Nephron progenitor cell (in vitro differentiated cells): ENCODE measurements at regions not wholly inside any gene's neighbourhood (a gene's known extent, or its start where the extent isn't known, plus 50 kb on each side); places are given as distances from the start of the nearest gene placed in this dataset.
"Not testable (repeated sequence)": the region's sequence is repeated elsewhere in the genome, so short reads cannot be mapped to it uniquely, and the experiment has no call there.

Experiments
- DNase-seq: peaks from one replicate; pipeline ENCODE4 v3.0.0; 2021
- H3K27ac Mint-ChIP-seq: 2 replicates; pipeline ENCODE4 v1.8.0; 2021; ENCODE audit warnings: mild to moderate bottlenecking, moderate library complexity, mixed read lengths
- H3K27me3 Mint-ChIP-seq: 2 replicates; pipeline ENCODE4 v1.8.0; 2021; ENCODE audit warnings: mild to moderate bottlenecking, low read depth, mixed read lengths; ENCODE audit not compliant: poor library complexity
- H3K36me3 Mint-ChIP-seq: 2 replicates; pipeline ENCODE4 v1.8.0; 2021; ENCODE audit warnings: low read depth, mixed read lengths
- H3K4me1 Mint-ChIP-seq: 2 replicates; pipeline ENCODE4 v1.8.0; 2021; ENCODE audit warnings: mixed read lengths
- H3K4me3 Mint-ChIP-seq: 2 replicates; pipeline ENCODE4 v1.8.0; 2021; ENCODE audit warnings: mild to moderate bottlenecking, moderate library complexity, mixed read lengths
- H3K9me3 Mint-ChIP-seq: 2 replicates; pipeline ENCODE4 v1.8.0; 2021; ENCODE audit warnings: mild to moderate bottlenecking, moderate library complexity, mixed read lengths
- TF ChIP-seq, protein P1 (sequence below): fragments of 200-600 bp; sonication (generic); IDR thresholded peaks from 2 replicates; pipeline ENCODE4 v1.5.0; 2021; ENCODE audit warnings: antibody characterized with exemption

DNA sequence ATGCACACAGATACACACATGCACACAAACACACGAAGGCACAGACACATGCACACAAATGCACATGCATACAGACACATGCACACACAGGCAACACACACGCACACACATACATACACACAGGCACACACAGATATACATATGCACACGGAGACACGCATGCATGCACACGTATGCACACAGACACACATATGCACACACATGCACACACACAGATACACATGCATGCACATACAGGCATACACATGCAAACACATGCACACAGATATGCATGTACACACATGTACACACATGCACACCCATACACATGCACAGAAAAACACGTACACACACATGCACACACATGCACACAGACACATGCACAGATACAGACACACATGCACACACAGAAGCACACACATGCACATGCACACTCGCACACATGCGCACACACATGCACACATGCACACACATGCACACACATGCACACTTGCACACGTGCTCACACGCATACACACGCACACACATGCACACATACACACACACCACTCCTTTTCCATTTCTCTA lies 70.8 kb upstream of the ALDH3B2 start:
- TF ChIP-seq, protein P1, sequence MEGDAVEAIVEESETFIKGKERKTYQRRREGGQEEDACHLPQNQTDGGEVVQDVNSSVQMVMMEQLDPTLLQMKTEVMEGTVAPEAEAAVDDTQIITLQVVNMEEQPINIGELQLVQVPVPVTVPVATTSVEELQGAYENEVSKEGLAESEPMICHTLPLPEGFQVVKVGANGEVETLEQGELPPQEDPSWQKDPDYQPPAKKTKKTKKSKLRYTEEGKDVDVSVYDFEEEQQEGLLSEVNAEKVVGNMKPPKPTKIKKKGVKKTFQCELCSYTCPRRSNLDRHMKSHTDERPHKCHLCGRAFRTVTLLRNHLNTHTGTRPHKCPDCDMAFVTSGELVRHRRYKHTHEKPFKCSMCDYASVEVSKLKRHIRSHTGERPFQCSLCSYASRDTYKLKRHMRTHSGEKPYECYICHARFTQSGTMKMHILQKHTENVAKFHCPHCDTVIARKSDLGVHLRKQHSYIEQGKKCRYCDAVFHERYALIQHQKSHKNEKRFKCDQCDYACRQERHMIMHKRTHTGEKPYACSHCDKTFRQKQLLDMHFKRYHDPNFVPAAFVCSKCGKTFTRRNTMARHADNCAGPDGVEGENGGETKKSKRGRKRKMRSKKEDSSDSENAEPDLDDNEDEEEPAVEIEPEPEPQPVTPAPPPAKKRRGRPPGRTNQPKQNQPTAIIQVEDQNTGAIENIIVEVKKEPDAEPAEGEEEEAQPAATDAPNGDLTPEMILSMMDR = no peak
- no peaks in the 10 kb centered on the region for H3K36me3 Mint-ChIP-seq
- H3K27me3 Mint-ChIP-seq = peaks cover 18% of the 10 kb centered on the region
- peaks cover 13% of the 10 kb centered on the region for H3K4me1 Mint-ChIP-seq
- no peak overlapping the region for H3K27ac Mint-ChIP-seq
- H3K4me3 Mint-ChIP-seq = no peak overlapping the region
- no peak for DNase-seq
- no peaks in the 10 kb centered on the region for H3K9me3 Mint-ChIP-seq

DNA sequence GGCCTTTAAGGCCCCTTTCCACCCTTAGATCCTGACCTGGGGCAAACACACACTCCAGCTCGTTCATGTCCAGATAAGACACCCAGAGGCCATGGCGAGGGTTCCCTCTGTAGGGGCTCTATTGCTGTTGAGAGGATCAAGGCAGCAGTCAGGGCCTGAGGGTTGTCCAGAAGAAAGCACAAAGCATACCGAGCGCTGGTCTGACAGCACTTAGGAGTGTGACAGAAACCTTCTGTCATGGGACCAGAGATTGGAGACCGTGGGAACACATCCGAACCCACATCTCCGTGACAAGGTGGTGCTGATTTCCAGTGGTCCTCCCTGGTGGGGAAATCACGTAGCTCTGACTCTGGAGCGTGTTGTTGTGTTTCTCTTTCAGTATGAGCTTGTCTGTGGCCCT lies 69.8 kb upstream of the ALDH3B2 start:
- H3K4me3 Mint-ChIP-seq, H3K9me3 Mint-ChIP-seq, H3K36me3 Mint-ChIP-seq, H3K27ac Mint-ChIP-seq, DNase-seq: not testable (repeated sequence)
- Mint-ChIP-seq H3K4me1 (peaks cover 13% of the 10 kb centered on the region), H3K27me3 (peaks cover 22% of the 10 kb centered on the region)

DNA sequence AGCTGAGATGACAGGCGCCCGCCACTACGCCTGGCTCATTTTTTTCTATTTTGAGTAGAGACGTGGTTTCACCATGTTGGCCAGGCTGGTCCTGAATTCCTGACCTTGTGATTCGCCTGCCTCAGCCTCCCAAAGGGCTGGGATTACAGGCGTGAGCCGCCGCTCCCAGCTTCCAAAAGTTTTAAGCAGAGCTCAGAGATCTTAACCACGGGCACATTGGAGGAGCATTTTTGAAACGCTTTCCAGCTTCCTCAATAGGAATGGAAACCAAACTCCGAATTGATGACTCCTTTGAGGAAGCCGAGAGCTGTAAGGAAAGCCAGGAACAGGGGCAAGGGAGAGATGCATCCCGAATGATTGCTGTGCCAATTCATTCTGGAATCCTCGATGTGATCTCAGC lies 63.8 kb upstream of the ALDH3B2 start:
- DNase-seq, H3K9me3 Mint-ChIP-seq, H3K4me3 Mint-ChIP-seq: not testable (repeated sequence)

DNA sequence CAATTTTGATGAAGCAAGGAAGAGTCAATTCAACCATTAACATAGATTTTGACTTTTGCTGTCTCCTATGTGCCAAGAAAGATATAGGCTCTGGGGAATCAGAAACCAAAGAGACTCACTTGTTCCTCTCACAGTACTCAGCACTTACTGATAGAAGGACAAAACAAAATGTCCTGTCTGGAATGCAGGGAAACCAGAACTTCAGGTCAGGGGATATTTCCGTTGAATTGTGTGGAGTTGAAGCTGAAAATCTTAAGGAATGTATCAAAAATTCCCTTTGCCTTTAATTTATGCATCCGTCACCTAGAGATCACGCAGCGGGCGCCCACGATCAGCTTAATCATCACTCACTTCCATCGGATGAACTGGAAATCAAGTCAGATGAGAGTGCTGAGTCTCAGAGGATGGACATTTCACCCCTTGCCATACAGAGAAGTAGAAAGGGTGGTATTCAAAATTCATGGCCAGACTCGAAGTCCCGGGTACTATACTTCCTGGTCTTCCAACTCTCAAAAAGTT lies 63.2 kb upstream of the ALDH3B2 start:
- H3K27me3 Mint-ChIP-seq = peaks cover 50% of the 10 kb centered on the region
- not testable (repeated sequence) for DNase-seq, H3K4me3 Mint-ChIP-seq, H3K4me1 Mint-ChIP-seq, H3K27ac Mint-ChIP-seq, H3K36me3 Mint-ChIP-seq, H3K9me3 Mint-ChIP-seq

More for the DNA sequence above, 63.8 kb upstream of the ALDH3B2 start:
- not testable (repeated sequence) for H3K36me3 Mint-ChIP-seq, H3K27ac Mint-ChIP-seq, H3K4me1 Mint-ChIP-seq
- H3K27me3 Mint-ChIP-seq = peaks cover 50% of the 10 kb centered on the region

DNA sequence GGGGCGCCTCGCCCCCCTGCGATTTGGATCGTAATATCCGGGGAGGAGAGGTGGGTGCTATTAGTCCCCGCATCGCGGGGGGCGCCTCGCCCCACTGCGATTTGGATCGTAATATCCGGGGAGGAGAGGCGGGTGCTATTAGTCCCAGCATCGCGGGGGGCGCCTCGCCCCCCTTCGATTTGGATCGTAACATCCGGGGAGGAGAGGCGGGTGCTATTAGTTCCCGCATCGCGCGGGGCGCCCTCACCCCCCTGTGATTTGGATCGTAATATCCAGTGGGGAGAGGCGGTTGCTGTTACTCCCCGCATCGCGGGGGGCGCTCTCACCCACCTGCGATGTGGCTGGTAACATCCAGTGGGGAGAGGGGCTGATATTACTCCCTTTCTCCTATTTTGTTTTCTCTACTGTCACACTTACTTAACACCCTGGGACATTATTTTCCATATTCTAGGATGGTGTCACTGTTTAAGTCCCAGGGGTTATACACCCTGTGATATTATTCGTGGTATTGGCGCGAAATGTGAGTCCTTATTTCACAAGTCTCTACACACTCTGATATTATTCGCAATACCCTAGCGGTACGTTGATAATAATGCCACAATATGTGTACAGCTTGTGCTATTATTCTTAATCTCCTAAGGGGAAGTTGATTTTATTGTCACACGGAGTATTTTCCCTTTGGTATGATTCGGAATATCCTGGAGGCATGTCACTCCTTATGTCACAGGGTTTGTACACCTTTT lies 57.8 kb upstream of the ALDH3B2 start:
- TF ChIP-seq, protein P1 = peak; percentile 29
- no peak overlapping the region for H3K27ac Mint-ChIP-seq
- DNase-seq = no peak
- H3K4me1 Mint-ChIP-seq = peaks cover 29% of the 10 kb centered on the region
- no peak overlapping the region for H3K4me3 Mint-ChIP-seq
- peaks cover 11% of the 10 kb centered on the region for H3K9me3 Mint-ChIP-seq
- H3K36me3 Mint-ChIP-seq = no peaks in the 10 kb centered on the region
- H3K27me3 Mint-ChIP-seq = peaks cover 33% of the 10 kb centered on the region

DNA sequence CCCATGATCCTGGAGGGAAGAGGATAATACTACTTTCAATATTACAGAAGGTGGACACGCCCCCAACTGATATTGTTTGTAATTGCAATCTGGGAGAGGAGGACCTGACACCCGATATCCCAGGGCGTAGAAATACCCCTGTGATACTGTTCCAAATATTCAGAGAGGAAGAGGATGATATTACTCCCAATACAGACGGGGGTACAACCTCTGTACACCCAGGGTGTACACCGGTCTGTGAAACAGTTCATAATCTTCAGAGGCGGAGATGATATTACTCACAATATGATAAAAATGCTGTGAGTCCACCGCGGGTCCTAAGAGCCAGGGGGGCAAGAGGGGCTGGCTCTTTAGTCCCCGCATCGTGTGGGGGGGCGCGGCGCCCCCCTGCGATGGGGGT lies 57.2 kb upstream of the ALDH3B2 start:
- DNase-seq = no peak
- Mint-ChIP-seq H3K4me1 (peaks cover 29% of the 10 kb centered on the region), H3K9me3 (peaks cover 11% of the 10 kb centered on the region), H3K36me3 (no peaks in the 10 kb centered on the region), H3K4me3 (no peak overlapping the region), H3K27ac (no peak overlapping the region), H3K27me3 (peaks cover 35% of the 10 kb centered on the region)
- TF ChIP-seq, protein P1 = no peak

DNA sequence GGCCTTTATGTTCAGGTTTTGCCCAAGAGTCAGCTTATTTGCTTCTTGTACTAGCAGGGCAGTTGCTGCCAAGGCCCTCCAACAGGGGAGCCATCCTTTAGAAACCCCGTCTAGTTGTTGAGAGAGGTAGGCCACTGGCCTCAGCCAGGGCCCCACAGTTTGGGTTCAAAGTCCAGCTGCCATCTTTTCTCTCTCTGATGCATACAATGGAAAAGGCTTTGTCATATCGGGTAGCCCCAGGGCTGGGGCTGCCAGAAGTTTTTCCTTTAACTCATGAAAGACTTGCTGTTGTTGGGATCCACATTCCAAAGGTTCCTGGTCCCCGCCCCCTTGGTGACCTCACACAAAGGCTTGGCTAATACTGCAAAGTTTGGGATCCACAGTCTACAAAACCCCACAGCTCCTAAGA lies 53.7 kb upstream of the ALDH3B2 start:
- peaks cover 34% of the 10 kb centered on the region for H3K27me3 Mint-ChIP-seq
- H3K36me3 Mint-ChIP-seq, H3K4me3 Mint-ChIP-seq, H3K9me3 Mint-ChIP-seq, H3K27ac Mint-ChIP-seq: not testable (repeated sequence)
- peaks cover 29% of the 10 kb centered on the region for H3K4me1 Mint-ChIP-seq
- peak; percentile 28 for DNase-seq

DNA sequence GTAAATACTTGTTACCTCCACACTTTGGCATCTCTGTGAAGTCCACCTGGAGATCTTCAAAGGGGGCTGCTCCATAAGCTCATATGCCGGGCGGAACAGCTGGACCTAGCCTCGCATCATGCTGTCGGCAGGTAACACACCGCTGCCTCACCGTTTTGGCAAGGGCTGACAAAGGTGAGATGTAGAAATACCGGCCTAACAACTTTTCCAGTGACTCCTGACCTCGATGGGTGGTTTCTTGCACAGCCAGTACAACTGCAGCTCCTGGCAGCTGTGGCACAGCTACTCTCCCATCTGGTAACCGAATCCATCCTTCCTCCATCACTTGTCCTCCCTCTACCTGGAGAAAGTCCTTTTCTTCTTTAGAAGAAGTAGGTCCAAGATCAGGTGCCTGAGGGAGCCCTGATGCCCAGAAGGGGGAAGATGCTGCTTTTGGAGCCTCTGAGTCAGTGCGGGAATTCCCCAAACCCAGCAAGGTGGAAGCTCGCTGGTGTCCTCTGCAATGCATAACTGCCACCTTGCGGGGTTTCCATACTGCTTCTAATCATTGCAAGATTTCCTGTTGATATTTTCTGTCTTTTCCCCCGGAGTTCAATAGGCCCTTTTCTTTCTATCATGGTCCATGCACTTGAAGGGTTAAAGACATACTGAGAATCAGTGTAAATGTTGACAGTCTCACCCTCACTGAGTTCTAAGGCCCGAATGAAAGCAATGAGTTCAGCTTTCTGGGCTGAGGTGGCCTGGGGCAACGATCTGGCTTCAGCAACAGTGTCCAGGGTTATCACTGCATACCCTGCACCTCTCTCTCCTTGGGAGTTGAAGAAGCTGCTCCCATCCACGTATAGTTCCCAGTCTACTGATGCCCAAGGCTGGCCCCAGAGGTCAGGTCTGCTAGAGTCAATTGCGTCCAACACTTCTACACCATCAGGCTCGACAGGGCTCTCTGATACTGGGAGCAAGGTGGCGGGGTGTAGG lies 52.9 kb upstream of the ALDH3B2 start:
- H3K9me3 Mint-ChIP-seq, DNase-seq, H3K4me3 Mint-ChIP-seq, H3K27ac Mint-ChIP-seq, H3K36me3 Mint-ChIP-seq: not testable (repeated sequence)
- peaks cover 42% of the 10 kb centered on the region for H3K27me3 Mint-ChIP-seq
- H3K4me1 Mint-ChIP-seq = peaks cover 29% of the 10 kb centered on the region
